Epithelial cell of proximal tubule (primary cell): ENCODE measurements at regions not wholly inside any gene's neighbourhood (a gene's known extent, or its start where the extent isn't known, plus 50 kb on each side); places are given as distances from the start of the nearest gene placed in this dataset.
A peak's percentile ranks its signal among the peaks of the same experiment; 100 is the strongest.

Experiments used
- DNase-seq: peaks from one replicate; pipeline ENCODE4 v3.0.0-alpha.2; 2011; ENCODE audit warnings: low read depth
- H3K4me3 ChIP-seq: 2 replicates; pipeline ENCODE4 v1.5.1; 2011; ENCODE audit warnings: low read depth, mild to moderate bottlenecking, low read length
- TF ChIP-seq, protein P1 (sequence below): conservative IDR thresholded peaks from 2 replicates; pipeline ENCODE4 v1.5.1; 2012; ENCODE audit warnings: low read depth, mild to moderate bottlenecking, low read length

DNA sequence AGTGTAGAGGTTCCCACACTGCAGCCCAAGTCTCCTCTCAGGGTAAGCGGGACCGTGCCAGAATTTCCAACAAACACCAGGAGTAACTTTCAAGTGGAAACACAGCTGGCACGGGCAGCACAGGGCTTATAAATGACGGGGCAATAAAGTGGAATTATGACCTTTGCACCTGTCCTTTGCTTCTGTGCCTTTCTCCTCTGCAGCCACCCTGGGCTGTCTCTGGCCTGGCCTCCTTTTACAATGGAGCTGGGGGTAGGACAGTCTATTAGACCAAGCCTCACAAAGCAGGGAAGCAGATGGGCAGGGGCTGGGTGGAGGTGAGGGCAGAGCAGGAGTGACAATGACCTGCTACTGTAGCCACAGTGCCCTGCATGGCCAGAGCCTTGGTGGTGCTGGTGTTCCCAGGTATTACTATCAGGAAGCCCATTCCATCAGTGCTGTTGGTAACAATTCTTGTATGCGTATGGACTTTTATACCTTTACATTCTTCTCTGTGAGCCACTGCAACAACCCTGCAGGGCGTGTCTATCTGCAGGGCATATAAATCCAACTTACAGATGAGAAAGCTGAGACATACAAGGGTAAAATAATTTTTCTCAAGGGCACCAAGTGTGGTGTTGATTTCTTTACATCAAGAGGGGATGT, 387.8 kb downstream of the CTTN start:
- TF ChIP-seq, protein P1, sequence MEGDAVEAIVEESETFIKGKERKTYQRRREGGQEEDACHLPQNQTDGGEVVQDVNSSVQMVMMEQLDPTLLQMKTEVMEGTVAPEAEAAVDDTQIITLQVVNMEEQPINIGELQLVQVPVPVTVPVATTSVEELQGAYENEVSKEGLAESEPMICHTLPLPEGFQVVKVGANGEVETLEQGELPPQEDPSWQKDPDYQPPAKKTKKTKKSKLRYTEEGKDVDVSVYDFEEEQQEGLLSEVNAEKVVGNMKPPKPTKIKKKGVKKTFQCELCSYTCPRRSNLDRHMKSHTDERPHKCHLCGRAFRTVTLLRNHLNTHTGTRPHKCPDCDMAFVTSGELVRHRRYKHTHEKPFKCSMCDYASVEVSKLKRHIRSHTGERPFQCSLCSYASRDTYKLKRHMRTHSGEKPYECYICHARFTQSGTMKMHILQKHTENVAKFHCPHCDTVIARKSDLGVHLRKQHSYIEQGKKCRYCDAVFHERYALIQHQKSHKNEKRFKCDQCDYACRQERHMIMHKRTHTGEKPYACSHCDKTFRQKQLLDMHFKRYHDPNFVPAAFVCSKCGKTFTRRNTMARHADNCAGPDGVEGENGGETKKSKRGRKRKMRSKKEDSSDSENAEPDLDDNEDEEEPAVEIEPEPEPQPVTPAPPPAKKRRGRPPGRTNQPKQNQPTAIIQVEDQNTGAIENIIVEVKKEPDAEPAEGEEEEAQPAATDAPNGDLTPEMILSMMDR = no peak
- H3K4me3 ChIP-seq = no peak overlapping the region
- DNase-seq = no peak

DNA sequence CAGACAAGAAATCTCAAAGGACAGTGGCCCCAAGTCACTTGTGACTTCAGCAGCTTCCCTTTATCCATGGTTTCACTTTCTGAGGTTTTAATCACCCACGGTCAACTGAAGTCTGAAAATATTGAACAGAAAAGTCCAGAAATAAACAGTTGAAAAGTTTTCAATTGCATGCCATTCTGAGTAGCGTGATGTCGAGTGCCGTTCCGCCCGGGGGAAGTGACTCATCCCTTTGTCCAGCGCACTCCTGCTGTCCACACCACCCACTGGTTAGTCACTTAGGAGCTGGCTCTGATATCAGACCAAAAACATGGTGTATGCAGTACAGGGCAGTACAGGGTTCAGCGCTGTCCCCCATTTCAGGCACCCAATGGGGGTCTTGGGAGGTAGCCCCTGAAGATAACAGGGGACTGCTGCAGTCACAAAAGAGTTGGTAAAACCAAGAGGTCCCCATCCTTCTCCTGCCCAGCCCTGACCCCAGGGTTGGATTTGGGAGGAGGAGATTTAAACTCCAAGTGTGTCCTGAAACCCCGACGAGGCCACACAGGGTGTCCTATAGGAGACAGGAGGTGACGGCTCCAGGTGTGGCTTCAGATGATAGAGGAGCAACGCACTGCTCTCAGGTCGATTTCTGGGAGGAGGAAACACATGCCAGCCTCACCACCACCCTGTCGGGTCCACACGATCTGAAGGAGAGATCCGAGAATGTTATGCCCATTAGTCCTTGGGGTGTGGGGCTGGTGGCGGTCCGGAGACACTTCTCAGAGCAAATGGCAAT, 390.1 kb downstream of the CTTN start:
- no peak overlapping the region for H3K4me3 ChIP-seq
- TF ChIP-seq, protein P1 = no peak
- DNase-seq = peak; percentile 19

GRCh38 chr11:70790671-70791300, 392.5 kb downstream of the CTTN start:
- H3K4me3 ChIP-seq = no peak overlapping the region
- TF ChIP-seq, protein P1 = peak; percentile 36
- DNase-seq = no peak

GRCh38 chr11:70796648-70797227, 398.4 kb downstream of the CTTN start:
- no peak for DNase-seq
- no peak overlapping the region for H3K4me3 ChIP-seq
- TF ChIP-seq, protein P1 = peak; percentile 49

- no peak overlapping the region for H3K4me3 ChIP-seq
- DNase-seq = no peak
- TF ChIP-seq, protein P1 = no peak
Observed at GRCh38 chr11:70798296-70798695, 400.0 kb downstream of the CTTN start.

DNA sequence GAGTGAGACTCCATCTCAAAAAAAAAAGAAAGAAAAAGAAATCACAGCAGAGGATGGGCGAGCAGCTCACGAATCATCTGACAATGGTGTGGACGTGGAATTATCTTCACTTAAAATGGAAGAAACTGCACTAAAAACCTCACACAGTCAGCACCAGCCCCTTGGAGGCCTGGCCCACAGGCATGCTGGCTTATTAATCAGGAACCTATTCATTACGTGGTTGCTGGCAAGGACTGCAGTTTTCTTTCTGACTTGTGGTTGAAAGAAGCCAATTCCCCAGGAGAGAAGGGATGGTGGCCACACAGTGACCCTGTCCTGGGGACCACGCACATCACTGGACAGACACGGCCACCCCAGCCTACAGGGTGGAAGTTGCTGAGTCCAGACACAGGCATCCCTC, 401.1 kb downstream of the CTTN start:
- H3K4me3 ChIP-seq = no peak overlapping the region
- DNase-seq = no peak
- TF ChIP-seq, protein P1 = no peak
